HG02610 (cell line): ENCODE measurements at regions not wholly inside any gene's neighbourhood (a gene's known extent, or its start where the extent isn't known, plus 50 kb on each side); places are given as distances from the start of the nearest gene placed in this dataset.

Experiments used
- ATAC-seq: cut with Tn5 transposase; IDR thresholded peaks from one replicate; pipeline ENCODE4 v1.9.1; 2021; ENCODE audit warnings: mild to moderate bottlenecking, moderate library complexity; ENCODE audit not compliant: unreplicated experiment

DNA sequence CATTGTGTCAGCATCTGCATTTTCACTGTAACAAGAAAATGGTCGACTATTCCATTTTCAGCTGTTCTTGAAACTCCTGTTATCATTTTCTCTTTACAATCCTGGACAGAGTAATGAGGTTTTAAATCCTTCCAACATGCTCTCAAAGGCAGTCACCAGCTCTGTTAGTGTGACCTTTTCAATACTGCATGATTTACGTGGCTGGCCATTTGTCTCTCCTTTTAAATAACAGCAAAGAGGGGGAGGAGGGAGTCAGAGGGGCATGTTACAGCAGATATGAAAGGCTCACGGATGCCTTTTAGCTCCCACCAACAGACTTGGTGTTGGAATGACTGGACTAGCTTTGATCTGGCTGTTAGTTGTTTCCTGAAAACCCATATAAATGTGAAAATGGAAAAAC is 1251.2 kb downstream of the AACS start:
- no peak for ATAC-seq

DNA sequence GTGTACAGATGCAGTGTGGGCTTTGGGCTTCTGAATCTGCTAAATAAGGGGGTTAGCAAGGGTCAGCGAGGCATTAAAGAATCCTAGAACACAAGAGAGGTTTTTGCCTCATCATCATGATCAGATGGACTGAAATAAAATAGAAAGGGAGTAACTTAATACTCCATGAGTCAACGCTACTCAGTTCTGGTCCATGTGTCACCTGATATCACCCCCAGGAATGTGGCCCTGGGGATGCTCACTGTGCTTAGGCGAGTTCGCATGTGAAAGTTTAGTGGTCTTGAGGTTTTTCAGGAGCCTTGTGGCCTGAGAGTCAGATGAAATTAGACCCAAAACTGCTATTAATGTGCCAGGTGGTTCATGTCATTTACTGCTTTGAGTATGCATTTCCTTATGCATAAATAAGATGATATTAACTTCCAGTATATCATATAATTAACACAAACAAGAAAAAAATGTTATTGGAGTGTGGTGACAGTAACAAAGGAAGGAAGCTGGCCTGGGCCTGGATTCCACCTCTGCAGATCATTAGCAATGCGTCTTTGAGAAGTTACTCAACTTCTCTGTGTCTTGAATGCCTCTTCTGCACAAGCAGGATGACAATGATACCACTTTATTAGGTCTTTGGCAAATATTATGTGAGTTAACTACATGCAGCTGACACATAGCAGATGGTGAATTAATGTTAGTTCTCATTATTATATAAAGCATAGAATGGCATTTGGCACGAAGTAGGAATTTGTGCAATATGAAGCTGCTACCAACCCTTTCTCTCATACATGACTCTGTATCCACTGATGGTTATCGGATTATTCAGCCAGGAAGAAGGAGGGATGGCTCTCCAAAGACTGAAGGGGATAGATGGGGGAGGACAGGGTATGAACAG is 1272.6 kb downstream of the AACS start:
- ATAC-seq = no peak

DNA sequence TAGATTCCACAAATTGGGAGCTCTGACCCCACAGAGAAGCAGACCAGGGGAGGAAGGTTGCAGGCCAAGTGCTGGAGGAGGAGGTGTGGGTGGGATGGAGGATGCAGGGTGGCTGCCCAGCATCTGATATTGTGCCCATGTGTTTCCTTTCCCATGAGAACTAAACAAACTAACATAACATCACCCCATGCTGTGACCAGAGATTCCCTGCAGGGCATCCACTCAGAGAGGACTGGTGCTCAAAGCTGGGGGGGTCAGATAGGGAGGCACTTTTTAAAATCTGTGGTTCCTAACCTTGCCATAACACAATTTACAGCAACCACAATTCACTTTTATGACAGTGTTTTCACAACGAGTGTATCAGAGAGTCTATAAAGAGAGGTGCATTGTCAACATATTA is 1277.6 kb downstream of the AACS start:
- ATAC-seq = no peak

GRCh38 chr12:126343321-126343720 is 1278.1 kb downstream of the AACS start:
- no peak for ATAC-seq

DNA sequence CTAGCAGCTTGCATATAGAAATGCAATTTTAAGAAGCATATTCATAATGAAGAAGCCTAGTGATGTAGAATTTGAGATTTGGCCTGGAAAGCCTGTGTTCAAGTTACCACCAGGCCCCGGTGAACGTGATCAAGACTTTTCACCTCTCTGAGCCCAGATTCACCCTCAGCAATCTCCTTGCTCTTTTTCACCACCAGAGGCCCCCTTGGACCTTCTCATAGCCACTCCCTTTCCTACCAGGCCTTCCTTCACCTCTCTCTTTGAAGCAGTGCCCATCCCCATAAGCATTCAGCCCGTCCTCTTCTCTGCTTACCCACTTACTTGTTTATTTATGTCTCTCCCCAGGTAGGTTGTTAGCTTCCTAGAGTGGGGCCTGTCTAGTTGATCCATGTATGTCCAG is 1280.9 kb downstream of the AACS start:
- ATAC-seq = no peak

DNA sequence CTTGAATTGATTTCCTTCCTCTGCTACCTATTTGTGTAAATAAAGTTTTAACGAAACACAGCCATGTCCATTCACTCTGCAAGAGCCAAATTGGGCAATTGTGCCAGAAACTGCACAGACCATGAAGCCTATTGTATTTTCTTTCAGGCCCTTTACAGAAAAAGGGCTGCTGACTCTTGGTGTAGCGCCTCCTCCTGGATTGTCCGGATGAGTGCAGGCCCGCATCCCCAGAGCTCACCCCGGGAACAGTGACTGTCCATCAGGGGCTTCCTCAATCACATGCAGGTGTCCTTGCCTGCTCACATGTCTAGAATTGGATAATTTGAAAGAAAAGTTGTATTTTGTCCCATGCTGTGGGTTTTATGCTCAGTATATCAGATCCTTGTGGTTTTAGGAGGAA is 1282.2 kb downstream of the AACS start:
- no peak for ATAC-seq

GRCh38 chr12:126349383-126349782 is 1284.1 kb downstream of the AACS start:
- ATAC-seq = no peak

- no peak for ATAC-seq
Measured at GRCh38 chr12:126353604-126354003, 1288.4 kb downstream of the AACS start.

GRCh38 chr12:126354633-126355032 is 1289.4 kb downstream of the AACS start:
- ATAC-seq = no peak

- ATAC-seq = no peak
Measured at GRCh38 chr12:126355346-126355745, 1290.1 kb downstream of the AACS start.

GRCh38 chr12:126358806-126359205 is 1293.6 kb downstream of the AACS start:
- ATAC-seq = no peak

DNA sequence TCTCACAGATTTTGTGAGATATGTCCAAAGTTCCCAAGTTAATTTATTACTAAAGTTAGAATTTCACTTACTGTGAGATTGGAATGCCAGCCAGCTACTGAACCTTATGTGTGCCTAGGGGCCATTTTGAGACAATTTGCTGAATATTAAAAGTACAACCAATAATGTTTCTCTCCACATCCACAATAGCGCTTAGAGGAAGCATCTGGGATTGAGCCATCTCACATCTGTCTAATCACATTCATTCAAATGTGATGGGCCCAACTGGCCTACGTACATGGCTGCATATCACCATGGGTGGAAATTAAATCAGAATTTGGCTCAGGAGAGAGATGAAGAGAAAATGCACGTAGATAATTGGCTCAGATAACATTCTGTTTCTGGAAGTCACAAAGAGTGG is 1294.0 kb downstream of the AACS start:
- no peak for ATAC-seq

- ATAC-seq = no peak
Measured at GRCh38 chr12:126361804-126362203, 1296.6 kb downstream of the AACS start.

DNA sequence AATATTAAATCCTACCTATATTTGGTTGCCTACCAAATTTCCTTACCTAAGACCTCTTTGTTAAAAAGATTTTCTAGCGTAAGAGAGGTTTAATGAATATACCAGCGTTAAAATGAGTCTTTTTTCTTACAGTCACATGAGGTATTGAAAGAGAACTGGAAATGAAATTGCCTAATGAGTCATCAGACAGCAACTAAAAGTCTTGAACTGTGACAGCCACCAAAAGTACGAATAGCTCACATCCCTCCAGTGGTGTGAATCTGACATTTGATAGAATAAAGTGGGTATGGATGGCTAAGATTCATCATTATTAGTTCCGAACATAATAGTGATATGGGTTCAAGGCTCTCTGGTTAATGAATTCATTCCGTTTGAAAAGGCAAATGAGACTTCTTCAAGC is 1297.3 kb downstream of the AACS start:
- no peak for ATAC-seq

DNA sequence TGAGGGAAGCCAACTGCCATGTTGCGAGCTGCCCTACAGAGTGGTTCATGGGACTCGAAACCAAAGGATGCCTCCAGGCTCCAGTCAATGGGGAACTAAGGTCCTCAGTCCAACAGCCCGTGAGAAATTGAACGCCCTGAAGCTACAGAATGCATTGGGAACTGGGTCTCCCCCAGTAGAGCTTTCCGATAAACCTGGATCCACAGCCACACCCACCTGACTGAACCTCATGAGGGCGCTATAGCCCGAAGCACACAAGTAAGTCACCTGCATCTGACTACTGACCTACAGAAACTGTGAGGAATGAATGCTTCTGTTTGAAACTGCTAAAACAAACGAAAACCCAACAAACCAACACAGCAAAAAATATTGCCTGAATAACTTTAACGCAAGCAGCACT is 1297.7 kb downstream of the AACS start:
- no peak for ATAC-seq

GRCh38 chr12:126369487-126370463 is 1304.5 kb downstream of the AACS start:
- ATAC-seq = no peak

DNA sequence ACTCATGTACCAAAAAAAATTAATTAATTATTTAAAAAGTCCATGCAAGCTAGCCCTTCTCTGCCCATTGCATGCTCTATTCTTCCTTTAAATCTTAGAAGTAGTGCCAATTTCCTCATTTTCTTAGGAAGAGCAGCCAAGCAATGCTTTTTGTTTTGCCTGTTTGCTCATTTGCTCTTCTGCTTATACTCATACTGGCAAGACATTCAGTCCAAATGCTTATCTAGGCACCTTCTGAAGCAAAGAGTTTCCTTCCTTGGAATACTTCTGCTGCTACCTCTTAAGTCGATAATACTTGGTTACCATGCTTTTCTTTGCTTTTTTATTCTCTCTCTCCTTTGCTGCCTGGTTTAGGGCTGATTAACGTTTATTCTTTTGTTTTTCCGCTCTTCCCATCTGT is 1318.3 kb downstream of the AACS start:
- ATAC-seq = no peak

GRCh38 chr12:126384026-126384564 is 1318.9 kb downstream of the AACS start:
- ATAC-seq = no peak

DNA sequence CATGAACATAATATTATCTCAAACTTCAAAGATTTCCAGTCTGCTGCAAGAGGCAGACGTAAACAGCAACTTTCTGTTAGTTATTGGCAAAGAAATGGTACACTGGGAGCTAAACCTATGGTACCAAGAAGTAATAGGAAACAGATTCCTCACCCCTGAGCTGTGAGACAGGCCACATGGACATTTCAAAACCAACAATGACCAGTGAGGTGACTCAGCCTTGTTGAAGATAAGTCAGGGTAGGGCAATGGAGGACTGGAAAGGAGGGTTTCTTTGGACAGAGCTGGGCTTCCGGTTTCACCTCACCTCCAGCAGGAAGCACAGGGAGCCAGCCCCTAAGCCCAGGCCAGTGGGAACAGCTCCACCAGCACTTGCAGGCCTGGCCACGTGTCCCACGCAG is 1320.5 kb downstream of the AACS start:
- ATAC-seq = no peak

- no peak for ATAC-seq
Measured at GRCh38 chr12:126389220-126389841, 1324.1 kb downstream of the AACS start.

GRCh38 chr12:126389961-126390360 is 1324.7 kb downstream of the AACS start:
- ATAC-seq = no peak
